Kidney (tissue), 13 donors: ENCODE measurements at regions not wholly inside any gene's neighbourhood (a gene's known extent, or its start where the extent isn't known, plus 50 kb on each side); places are given as distances from the start of the nearest gene placed in this dataset.

Experiments
- DNase-seq, 5 donors: peaks; one replicate each; pipeline ENCODE4 v3.0.0-alpha.2; 2013 to 2020
- FAIRE-seq: peaks from 2 replicates; lab custom pipeline; 2012; peaks lifted over from hg19 to GRCh38; lab: Jason Lieb, UNC
- H3K27ac ChIP-seq, 2 donors: one replicate each; pipeline ENCODE4 v1.7.0; 2013; ENCODE audit warnings: low read depth in 2 of 2, low read length in 2 of 2, inconsistent platforms in 1 of 2
- H3K27me3 ChIP-seq: one replicate; pipeline ENCODE4 v1.7.1; 2013; ENCODE audit warnings: low read length, inconsistent platforms; ENCODE audit not compliant: control insufficient read depth, insufficient read depth
- H3K36me3 ChIP-seq, 3 donors: one replicate each; pipeline versions ENCODE4 v1.7.0 to v1.7.1; 2013; ENCODE audit warnings: low read length in 3 of 3, control low read depth in 1 of 3, inconsistent platforms in 1 of 3; ENCODE audit not compliant: insufficient read depth in 3 of 3, control insufficient read depth in 2 of 3
- H3K4me1 ChIP-seq, 3 donors: one replicate each; pipeline versions ENCODE4 v1.7.0 to v1.7.1; 2013; ENCODE audit warnings: low read length in 3 of 3, inconsistent platforms in 1 of 3, low read depth in 1 of 3; ENCODE audit not compliant: control insufficient read depth in 2 of 3, insufficient read depth in 2 of 3
- H3K4me3 ChIP-seq, 3 donors: one replicate each; pipeline versions ENCODE4 v1.7.0 to v1.8.1; 2013; ENCODE audit warnings: low read length in 3 of 3, control low read depth in 1 of 3, inconsistent platforms in 1 of 3
- H3K9ac ChIP-seq, 3 donors: one replicate each; pipeline versions ENCODE4 v1.7.0 to v1.7.1; 2013; ENCODE audit warnings: low read length in 3 of 3, control low read depth in 1 of 3, inconsistent platforms in 1 of 3
- H3K9me3 ChIP-seq, 3 donors: one replicate each; pipeline versions ENCODE4 v1.7.0 to v1.7.1; 2013; ENCODE audit warnings: low read length in 3 of 3, control low read depth in 1 of 3, inconsistent platforms in 1 of 3; ENCODE audit not compliant: control insufficient read depth in 2 of 3, insufficient read depth in 1 of 3
- intact Hi-C: fragments of 100-400 bp; cut with DNase I; formaldehyde crosslinking; loops from one replicate; pipeline ENCODE4 v1.11.1; 2022
- TF ChIP-seq, protein P1 (sequence below): IDR thresholded peaks from 3 replicates; pipeline ENCODE4 v1.5.1; 2012; ENCODE audit warnings: mild to moderate bottlenecking, moderate library complexity, borderline replicate concordance; ENCODE audit not compliant: insufficient read depth; ENCODE audit errors: extremely low read depth
- donor health status: control.
- donor health status: control.
- donor health status: control.
- donor health status: control.
- donor health status: control.
- donor health status: DM: yes; HTN: yes; CAD: no.
- donor health status: Normal renal cell carcinoma (clear cell type).

DNA sequence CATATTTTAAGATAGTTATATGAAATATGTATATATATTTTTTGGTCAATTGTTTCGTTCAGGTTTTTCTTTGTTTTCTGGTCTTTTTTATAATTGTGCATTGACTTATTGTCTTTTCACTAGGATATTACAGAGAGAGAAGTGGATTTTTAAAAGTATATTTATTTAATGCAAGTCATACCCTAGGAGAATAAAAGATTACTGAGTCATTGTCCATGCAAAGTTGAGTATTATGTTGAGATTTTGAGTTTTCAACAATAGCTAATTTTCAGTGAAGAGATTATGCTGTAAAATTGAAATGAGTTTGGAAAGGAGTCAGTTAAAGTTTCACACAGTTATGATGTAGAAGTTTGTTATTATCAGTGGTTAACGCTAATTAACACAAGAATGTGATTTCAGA lies 203.6 kb upstream of the SPRED2 start:
- no peaks in the 10 kb centered on the region for H3K4me1 ChIP-seq
- no peaks in the 10 kb centered on the region for H3K36me3 ChIP-seq
- FAIRE-seq, result no peak
- no peaks in the 10 kb centered on the region for H3K9me3 ChIP-seq
- no peaks in the 10 kb centered on the region for H3K27me3 ChIP-seq
- no peak overlapping the region for H3K4me3 ChIP-seq
- intact Hi-C loops, result no loop called here
- TF ChIP-seq, protein P1, sequence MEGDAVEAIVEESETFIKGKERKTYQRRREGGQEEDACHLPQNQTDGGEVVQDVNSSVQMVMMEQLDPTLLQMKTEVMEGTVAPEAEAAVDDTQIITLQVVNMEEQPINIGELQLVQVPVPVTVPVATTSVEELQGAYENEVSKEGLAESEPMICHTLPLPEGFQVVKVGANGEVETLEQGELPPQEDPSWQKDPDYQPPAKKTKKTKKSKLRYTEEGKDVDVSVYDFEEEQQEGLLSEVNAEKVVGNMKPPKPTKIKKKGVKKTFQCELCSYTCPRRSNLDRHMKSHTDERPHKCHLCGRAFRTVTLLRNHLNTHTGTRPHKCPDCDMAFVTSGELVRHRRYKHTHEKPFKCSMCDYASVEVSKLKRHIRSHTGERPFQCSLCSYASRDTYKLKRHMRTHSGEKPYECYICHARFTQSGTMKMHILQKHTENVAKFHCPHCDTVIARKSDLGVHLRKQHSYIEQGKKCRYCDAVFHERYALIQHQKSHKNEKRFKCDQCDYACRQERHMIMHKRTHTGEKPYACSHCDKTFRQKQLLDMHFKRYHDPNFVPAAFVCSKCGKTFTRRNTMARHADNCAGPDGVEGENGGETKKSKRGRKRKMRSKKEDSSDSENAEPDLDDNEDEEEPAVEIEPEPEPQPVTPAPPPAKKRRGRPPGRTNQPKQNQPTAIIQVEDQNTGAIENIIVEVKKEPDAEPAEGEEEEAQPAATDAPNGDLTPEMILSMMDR, result no peak
- no peak overlapping the region for H3K27ac ChIP-seq
- no peak overlapping the region for H3K9ac ChIP-seq
- DNase-seq, result no peak

DNA sequence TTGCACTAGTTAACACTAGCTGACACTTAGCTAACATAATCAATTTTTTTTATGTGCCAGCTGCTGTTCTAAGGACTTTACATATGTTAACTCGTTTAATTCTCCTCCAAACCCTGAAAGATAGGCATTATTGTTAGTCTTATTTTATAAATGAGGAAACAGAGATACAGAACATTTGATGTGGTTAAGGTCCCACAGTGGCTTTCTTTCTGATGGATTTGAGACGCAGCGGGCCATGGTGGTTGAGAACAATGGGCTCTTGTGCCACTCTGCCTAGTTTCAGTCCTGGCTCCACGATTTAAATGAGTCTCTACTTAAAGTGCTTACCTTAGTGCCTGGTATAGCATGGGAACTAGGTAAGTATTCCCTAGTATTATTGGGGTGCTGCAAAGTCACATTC lies 201.9 kb upstream of the SPRED2 start:
- no peak overlapping the region for H3K9ac ChIP-seq
- H3K27me3 ChIP-seq, result no peaks in the 10 kb centered on the region
- no peaks in the 10 kb centered on the region for H3K4me1 ChIP-seq
- H3K9me3 ChIP-seq, result no peaks in the 10 kb centered on the region
- DNase-seq, result no peak
- H3K4me3 ChIP-seq, result no peak overlapping the region
- TF ChIP-seq, protein P1, result no peak
- FAIRE-seq, result no peak
- no peaks in the 10 kb centered on the region for H3K36me3 ChIP-seq
- H3K27ac ChIP-seq, result no peak overlapping the region
- intact Hi-C loops, result no loop called here

DNA sequence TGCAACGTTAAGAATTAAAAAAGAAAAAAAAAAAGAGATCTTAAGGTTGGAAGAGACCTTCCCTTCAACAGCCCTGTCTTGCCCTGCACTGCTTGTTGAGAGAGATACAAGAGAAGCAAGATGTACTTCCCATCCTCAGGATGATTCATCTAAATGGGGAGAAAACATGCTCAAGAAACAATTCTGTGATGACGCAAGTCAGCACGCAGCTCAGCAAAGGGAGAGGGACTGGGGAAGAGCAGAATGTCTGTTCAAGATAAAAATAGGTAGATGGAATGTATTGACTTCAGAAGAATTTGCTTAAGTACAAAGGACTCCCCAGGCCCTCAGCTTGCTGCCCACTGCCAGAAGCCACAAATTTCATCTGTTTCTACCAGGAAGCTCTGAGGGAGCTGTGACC lies 198.2 kb upstream of the SPRED2 start:
- TF ChIP-seq, protein P1, result no peak
- Histone ChIP-seq H3K36me3 (no peaks in the 10 kb centered on the region), H3K27ac (no peak overlapping the region), H3K27me3 (no peaks in the 10 kb centered on the region), H3K9ac (no peak overlapping the region), H3K9me3 (peaks cover 0 to 7% (median 0%) of the 10 kb centered on the region in 3 donors), H3K4me3 (no peak overlapping the region), H3K4me1 (no peaks in the 10 kb centered on the region)
- FAIRE-seq (no peak), DNase-seq (no peak)
- intact Hi-C loops, result no loop called here

DNA sequence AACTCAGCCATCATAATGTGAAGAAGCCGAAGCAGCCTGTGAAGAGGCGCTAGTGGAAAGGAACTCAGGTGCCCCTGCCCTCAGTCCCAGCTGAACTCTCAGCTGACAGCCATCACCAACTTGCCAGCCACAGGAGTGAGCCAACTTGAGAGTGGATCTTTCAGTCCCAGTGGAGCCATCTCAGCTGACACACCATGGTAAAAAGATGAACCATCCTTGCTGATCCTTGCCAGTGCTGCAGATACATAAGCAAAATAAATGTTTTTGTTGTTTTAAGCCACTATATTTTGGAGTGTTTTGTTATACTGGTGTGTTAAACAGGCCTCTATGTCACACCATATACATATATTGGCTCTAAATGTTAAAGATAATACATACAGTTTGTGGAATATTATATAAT lies 195.8 kb upstream of the SPRED2 start:
- Histone ChIP-seq H3K27ac (no peak overlapping the region), H3K27me3 (no peaks in the 10 kb centered on the region), H3K36me3 (no peaks in the 10 kb centered on the region), H3K9ac (no peak overlapping the region), H3K9me3 (peaks cover 0 to 7% (median 0%) of the 10 kb centered on the region in 3 donors), H3K4me1 (no peaks in the 10 kb centered on the region), H3K4me3 (no peak overlapping the region)
- intact Hi-C loops, result no loop called here
- TF ChIP-seq, protein P1, result no peak
- DNase-seq (no peak), FAIRE-seq (no peak)
